HEK293 (cell line): ENCODE measurements at regions not wholly inside any gene's neighbourhood (a gene's known extent, or its start where the extent isn't known, plus 50 kb on each side); places are given as distances from the start of the nearest gene placed in this dataset.

Experiments
- CTCF ChIA-PET: fragments of 350-600 bp; formaldehyde crosslinking; extraction: SDS; loops from one replicate; lab custom pipeline; 2021; ENCODE audit warnings: antibody characterized with exemption; lab: Yijun Ruan, JAX
- POLR2A ChIA-PET: fragments of 300-600 bp; formaldehyde crosslinking; extraction: SDS; loops from one replicate; lab custom pipeline; 2020; ENCODE audit warnings: antibody characterized with exemption, inconsistent platforms; lab: Yijun Ruan, JAX
- H3K27ac ChIP-seq: fragments of 200-500 bp; sonication (Bioruptor generic); 2 replicates; pipeline ENCODE4 v1.5.1; 2014; ENCODE audit warnings: low read depth, low read length, control low read depth, inconsistent platforms; ENCODE audit errors: extremely low read depth
- H3K36me3 ChIP-seq, 2 experiments: fragments of 200-500 bp in 1 of 2; sonication (Bioruptor generic) in 1 of 2; 1 replicate in 1 of 2; 2 replicates in 1 of 2; pipeline ENCODE4 v1.5.1; 2014 to 2017; ENCODE audit warnings: inconsistent platforms in 2 of 2, low read length in 2 of 2; ENCODE audit not compliant: control insufficient read depth in 2 of 2, insufficient read depth in 1 of 2
- H3K4me1 ChIP-seq: fragments of 200-500 bp; sonication (Bioruptor generic); 2 replicates; pipeline ENCODE4 v1.5.1; 2014; ENCODE audit warnings: mild to moderate bottlenecking, low read length, inconsistent platforms; ENCODE audit not compliant: control insufficient read depth, insufficient read depth
- H3K4me3 ChIP-seq: 2 replicates; pipeline ENCODE4 v1.5.1; 2011; ENCODE audit warnings: low read depth, mild to moderate bottlenecking, control low read depth, low read length, moderate library complexity
- H3K9me3 ChIP-seq: fragments of 200-500 bp; sonication (Bioruptor generic); 2 replicates; pipeline ENCODE4 v1.5.1; 2014; ENCODE audit warnings: low read depth, low read length, inconsistent platforms; ENCODE audit not compliant: control insufficient read depth, insufficient read depth
- BCL6B ChIP-seq: fragments of 450-650 bp; formaldehyde crosslinking; IDR thresholded peaks from 2 replicates; pipeline ENCODE4 v1.5.1; 2017; ENCODE audit warnings: missing biosample characterization, missing genetic modification characterization
- EGR2 ChIP-seq: fragments of 450-650 bp; formaldehyde crosslinking; IDR thresholded peaks from 2 replicates; pipeline ENCODE4 v1.5.1; 2016; ENCODE audit warnings: low read depth, missing biosample characterization, missing genetic modification characterization
- GLI4 ChIP-seq: fragments of 450-650 bp; formaldehyde crosslinking; IDR thresholded peaks from 2 replicates; pipeline ENCODE4 v1.5.1; 2016; ENCODE audit warnings: missing biosample characterization, missing genetic modification characterization
- MYNN ChIP-seq: fragments of 450-650 bp; formaldehyde crosslinking; IDR thresholded peaks from 2 replicates; pipeline ENCODE4 v1.5.1; 2016; ENCODE audit warnings: missing biosample characterization, missing genetic modification characterization, borderline replicate concordance
- PBX3 ChIP-seq: sonication (generic); formaldehyde crosslinking; IDR thresholded peaks from 2 replicates; pipeline ENCODE4 v1.8.1; 2022; ENCODE audit warnings: mild to moderate bottlenecking, moderate library complexity, missing genetic modification reagents
- PRDM1 ChIP-seq: fragments of 450-650 bp; formaldehyde crosslinking; IDR thresholded peaks from 2 replicates; pipeline ENCODE4; 2016; ENCODE audit warnings: missing biosample characterization, missing genetic modification characterization
- RBAK ChIP-seq: fragments of 450-650 bp; formaldehyde crosslinking; IDR thresholded peaks from 2 replicates; pipeline ENCODE4 v1.5.1; 2016; ENCODE audit warnings: missing biosample characterization, missing genetic modification characterization
- SP3 ChIP-seq: fragments of 450-650 bp; formaldehyde crosslinking; IDR thresholded peaks from 2 replicates; pipeline ENCODE4 v1.5.1; 2016; ENCODE audit warnings: missing biosample characterization, missing genetic modification characterization
- TCF7L2 ChIP-seq: IDR thresholded peaks from 2 replicates; pipeline ENCODE4 v1.6.1; 2011; ENCODE audit warnings: low read depth, mild to moderate bottlenecking, inconsistent platforms, low read length, moderate library complexity, borderline replicate concordance
- YY1 ChIP-seq: fragments of 450-650 bp; formaldehyde crosslinking; IDR thresholded peaks from 2 replicates; pipeline ENCODE4 v1.5.1; 2018; ENCODE audit warnings: missing biosample characterization, missing genetic modification characterization
- ZBTB8A ChIP-seq: fragments of 450-650 bp; formaldehyde crosslinking; IDR thresholded peaks from 2 replicates; pipeline ENCODE4 v1.5.1; 2016; ENCODE audit warnings: missing biosample characterization, missing genetic modification characterization
- ZFP3 ChIP-seq: fragments of 450-650 bp; formaldehyde crosslinking; IDR thresholded peaks from 2 replicates; pipeline ENCODE4 v1.5.1; 2016; ENCODE audit warnings: low read depth, missing biosample characterization, missing genetic modification characterization
- ZNF223 ChIP-seq: fragments of 450-650 bp; formaldehyde crosslinking; IDR thresholded peaks from 2 replicates; pipeline ENCODE4 v1.5.1; 2016; ENCODE audit warnings: missing biosample characterization, missing genetic modification characterization
- ZNF23 ChIP-seq: fragments of 450-650 bp; formaldehyde crosslinking; IDR thresholded peaks from 2 replicates; pipeline ENCODE4 v1.5.1; 2016; ENCODE audit warnings: missing biosample characterization, missing genetic modification characterization, borderline replicate concordance
- ZNF274 ChIP-seq, 2 experiments: fragments of 200-500 bp in 1 of 2; fragments of 450-650 bp in 1 of 2; sonication (Bioruptor generic) in 1 of 2; formaldehyde crosslinking in 1 of 2; IDR thresholded peaks; 2 replicates each; pipeline versions ENCODE4 v1.5.1 to v1.6.1; 2014 to 2016; ENCODE audit warnings: borderline replicate concordance in 1 of 2, inconsistent platforms in 1 of 2, low read length in 1 of 2, missing biosample characterization in 1 of 2, missing genetic modification characterization in 1 of 2
- ZNF416 ChIP-seq: fragments of 450-650 bp; formaldehyde crosslinking; IDR thresholded peaks from 2 replicates; pipeline ENCODE4 v1.5.1; 2016; ENCODE audit warnings: missing biosample characterization, missing genetic modification characterization
- ZNF501 ChIP-seq: fragments of 450-650 bp; formaldehyde crosslinking; IDR thresholded peaks from 2 replicates; pipeline ENCODE4 v1.5.1; 2016; ENCODE audit warnings: missing biosample characterization, missing genetic modification characterization
- ZNF76 ChIP-seq: fragments of 450-650 bp; formaldehyde crosslinking; IDR thresholded peaks from 2 replicates; pipeline ENCODE4; 2016; ENCODE audit warnings: low read depth, missing biosample characterization, missing genetic modification characterization, borderline replicate concordance
- ZNF791 ChIP-seq: fragments of 450-650 bp; formaldehyde crosslinking; IDR thresholded peaks from 2 replicates; pipeline ENCODE4 v1.5.1; 2016; ENCODE audit warnings: missing biosample characterization, missing genetic modification characterization
- TF ChIP-seq, protein P1 (sequence below): fragments of 450-650 bp; formaldehyde crosslinking; IDR thresholded peaks from 2 replicates; pipeline ENCODE4 v1.5.1; 2016; ENCODE audit warnings: missing biosample characterization, missing genetic modification characterization, borderline replicate concordance
- TF ChIP-seq, protein P2 (sequence below): fragments of 450-650 bp; formaldehyde crosslinking; IDR thresholded peaks from 2 replicates; pipeline ENCODE4 v1.5.1; 2016; ENCODE audit warnings: missing biosample characterization, missing genetic modification characterization
- TF ChIP-seq, protein P3 (sequence below): fragments of 450-650 bp; formaldehyde crosslinking; IDR thresholded peaks from 2 replicates; pipeline ENCODE4 v1.5.1; 2016; ENCODE audit warnings: missing biosample characterization, missing genetic modification characterization
- TF ChIP-seq, protein P4 (sequence below): fragments of 450-650 bp; formaldehyde crosslinking; IDR thresholded peaks from 2 replicates; pipeline ENCODE4 v1.5.1; 2016; ENCODE audit warnings: missing biosample characterization, missing genetic modification characterization
- TF ChIP-seq, protein P5 (sequence below): fragments of 450-650 bp; formaldehyde crosslinking; IDR thresholded peaks from 2 replicates; pipeline ENCODE4 v1.5.1; 2017; ENCODE audit warnings: missing biosample characterization, missing genetic modification characterization

DNA sequence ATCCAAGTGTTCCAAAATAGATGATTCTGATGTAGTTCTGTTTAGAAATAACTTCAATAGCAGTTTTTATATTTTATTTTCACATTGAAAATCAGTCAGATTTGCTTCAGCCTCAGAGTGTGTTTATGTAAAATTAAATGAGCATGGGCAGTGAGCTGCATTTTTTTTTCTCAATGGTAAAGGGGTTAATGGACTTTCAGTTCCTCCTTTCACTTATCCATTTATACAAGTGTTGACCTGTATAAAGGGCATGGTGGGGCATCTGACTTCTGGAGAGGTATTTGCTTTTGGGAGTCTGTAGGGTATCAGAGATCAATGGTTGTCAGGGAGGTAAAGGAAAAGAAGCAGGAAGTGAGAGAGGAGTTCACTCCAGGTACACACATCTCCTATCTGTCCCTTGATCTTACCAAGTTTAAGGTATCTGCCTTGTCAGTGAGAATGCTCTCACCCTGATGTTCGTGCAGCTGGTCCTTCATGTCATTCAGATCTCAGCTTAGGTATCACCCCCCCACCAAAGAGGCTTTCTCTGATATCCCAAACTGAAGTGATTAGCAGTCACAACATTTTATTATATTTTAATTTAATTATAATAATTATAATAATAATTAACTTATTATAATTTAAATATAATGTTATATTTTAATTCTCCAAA lies 181.6 kb upstream of the LMNTD1 start:
- Histone ChIP-seq H3K4me1 (no peaks in the 10 kb centered on the region), H3K36me3 (no peaks in the 10 kb centered on the region), H3K4me3 (no peak overlapping the region), H3K9me3 (no peaks in the 10 kb centered on the region), H3K27ac (no peak overlapping the region)
- CTCF ChIA-PET = no interaction called here
- TF ChIP-seq, protein P1, sequence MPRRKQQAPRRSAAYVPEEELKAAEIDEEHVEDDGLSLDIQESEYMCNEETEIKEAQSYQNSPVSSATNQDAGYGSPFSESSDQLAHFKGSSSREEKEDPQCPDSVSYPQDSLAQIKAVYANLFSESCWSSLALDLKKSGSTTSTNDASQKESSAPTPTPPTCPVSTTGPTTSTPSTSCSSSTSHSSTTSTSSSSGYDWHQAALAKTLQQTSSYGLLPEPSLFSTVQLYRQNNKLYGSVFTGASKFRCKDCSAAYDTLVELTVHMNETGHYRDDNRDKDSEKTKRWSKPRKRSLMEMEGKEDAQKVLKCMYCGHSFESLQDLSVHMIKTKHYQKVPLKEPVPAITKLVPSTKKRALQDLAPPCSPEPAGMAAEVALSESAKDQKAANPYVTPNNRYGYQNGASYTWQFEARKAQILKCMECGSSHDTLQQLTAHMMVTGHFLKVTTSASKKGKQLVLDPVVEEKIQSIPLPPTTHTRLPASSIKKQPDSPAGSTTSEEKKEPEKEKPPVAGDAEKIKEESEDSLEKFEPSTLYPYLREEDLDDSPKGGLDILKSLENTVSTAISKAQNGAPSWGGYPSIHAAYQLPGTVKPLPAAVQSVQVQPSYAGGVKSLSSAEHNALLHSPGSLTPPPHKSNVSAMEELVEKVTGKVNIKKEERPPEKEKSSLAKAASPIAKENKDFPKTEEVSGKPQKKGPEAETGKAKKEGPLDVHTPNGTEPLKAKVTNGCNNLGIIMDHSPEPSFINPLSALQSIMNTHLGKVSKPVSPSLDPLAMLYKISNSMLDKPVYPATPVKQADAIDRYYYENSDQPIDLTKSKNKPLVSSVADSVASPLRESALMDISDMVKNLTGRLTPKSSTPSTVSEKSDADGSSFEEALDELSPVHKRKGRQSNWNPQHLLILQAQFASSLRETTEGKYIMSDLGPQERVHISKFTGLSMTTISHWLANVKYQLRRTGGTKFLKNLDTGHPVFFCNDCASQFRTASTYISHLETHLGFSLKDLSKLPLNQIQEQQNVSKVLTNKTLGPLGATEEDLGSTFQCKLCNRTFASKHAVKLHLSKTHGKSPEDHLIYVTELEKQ (tag by site-specific recombination) = no peak
- TF ChIP-seq RBAK (tag by site-specific recombination) (no peak), PBX3 (CRISPR knock-in tag) (no peak), MYNN (tag by site-specific recombination) (no peak), ZNF791 (no peak), EGR2 (no peak), ZNF416 (tag by site-specific recombination) (no peak), ZNF76 (tag by site-specific recombination) (no peak), SP3 (tag by site-specific recombination) (no peak), GLI4 (no peak), ZNF23 (tag by site-specific recombination) (no peak)
- TF ChIP-seq, protein P2, sequence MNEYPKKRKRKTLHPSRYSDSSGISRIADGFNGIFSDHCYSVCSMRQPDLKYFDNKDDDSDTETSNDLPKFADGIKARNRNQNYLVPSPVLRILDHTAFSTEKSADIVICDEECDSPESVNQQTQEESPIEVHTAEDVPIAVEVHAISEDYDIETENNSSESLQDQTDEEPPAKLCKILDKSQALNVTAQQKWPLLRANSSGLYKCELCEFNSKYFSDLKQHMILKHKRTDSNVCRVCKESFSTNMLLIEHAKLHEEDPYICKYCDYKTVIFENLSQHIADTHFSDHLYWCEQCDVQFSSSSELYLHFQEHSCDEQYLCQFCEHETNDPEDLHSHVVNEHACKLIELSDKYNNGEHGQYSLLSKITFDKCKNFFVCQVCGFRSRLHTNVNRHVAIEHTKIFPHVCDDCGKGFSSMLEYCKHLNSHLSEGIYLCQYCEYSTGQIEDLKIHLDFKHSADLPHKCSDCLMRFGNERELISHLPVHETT (tag by site-specific recombination) = no peak
- POLR2A ChIA-PET = no interaction called here

DNA sequence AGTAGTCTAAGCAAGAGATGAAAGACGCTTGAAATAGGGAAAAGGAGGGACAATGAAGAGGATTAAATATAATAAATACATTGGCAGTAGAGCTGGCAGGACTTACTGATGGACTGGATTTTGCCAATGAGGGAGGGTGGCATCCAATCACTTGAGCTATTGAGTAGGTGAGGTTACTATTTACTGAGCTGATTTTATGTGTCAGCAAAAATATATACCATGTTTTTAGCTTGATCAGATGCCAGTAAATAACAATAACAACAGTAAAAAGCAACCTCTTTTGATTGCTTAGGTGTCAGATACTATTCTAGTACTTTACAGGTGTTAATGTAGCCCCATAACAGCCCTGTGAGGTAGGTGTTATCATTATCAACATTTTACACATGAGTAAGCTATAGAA lies 187.5 kb upstream of the LMNTD1 start:
- no peaks in the 10 kb centered on the region for H3K9me3 ChIP-seq
- H3K4me1 ChIP-seq = no peaks in the 10 kb centered on the region
- ChIA-PET POLR2A (no interaction called here), CTCF (interaction anchor here (0.7 kb wide), 1 partner anchor 304 kb away, joined by 3 read pairs; no protein-coding TSS in a partner anchor)
- no peak overlapping the region for H3K27ac ChIP-seq
- no peak overlapping the region for H3K4me3 ChIP-seq
- H3K36me3 ChIP-seq = no peaks in the 10 kb centered on the region
- no peak for TF ChIP-seq YY1 (tag by site-specific recombination)
- no peak for TF ChIP-seq BCL6B (tag by site-specific recombination)
- no peak for TF ChIP-seq ZFP3
- no peak for TF ChIP-seq ZNF501 (tag by site-specific recombination)
- TF ChIP-seq, protein P3, sequence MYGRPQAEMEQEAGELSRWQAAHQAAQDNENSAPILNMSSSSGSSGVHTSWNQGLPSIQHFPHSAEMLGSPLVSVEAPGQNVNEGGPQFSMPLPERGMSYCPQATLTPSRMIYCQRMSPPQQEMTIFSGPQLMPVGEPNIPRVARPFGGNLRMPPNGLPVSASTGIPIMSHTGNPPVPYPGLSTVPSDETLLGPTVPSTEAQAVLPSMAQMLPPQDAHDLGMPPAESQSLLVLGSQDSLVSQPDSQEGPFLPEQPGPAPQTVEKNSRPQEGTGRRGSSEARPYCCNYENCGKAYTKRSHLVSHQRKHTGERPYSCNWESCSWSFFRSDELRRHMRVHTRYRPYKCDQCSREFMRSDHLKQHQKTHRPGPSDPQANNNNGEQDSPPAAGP (tag by site-specific recombination) = no peak
- TF ChIP-seq, protein P4, sequence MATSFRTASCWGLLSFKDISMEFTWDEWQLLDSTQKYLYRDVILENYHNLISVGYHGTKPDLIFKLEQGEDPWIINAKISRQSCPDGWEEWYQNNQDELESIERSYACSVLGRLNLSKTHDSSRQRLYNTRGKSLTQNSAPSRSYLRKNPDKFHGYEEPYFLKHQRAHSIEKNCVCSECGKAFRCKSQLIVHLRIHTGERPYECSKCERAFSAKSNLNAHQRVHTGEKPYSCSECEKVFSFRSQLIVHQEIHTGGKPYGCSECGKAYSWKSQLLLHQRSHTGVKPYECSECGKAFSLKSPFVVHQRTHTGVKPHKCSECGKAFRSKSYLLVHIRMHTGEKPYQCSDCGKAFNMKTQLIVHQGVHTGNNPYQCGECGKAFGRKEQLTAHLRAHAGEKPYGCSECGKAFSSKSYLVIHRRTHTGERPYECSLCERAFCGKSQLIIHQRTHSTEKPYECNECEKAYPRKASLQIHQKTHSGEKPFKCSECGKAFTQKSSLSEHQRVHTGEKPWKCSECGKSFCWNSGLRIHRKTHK (tag by site-specific recombination) = no peak
- TF ChIP-seq TCF7L2 = no peak
- TF ChIP-seq ZNF223 = no peak
- TF ChIP-seq PRDM1 = no peak
- no peak for TF ChIP-seq ZBTB8A (tag by site-specific recombination)
- TF ChIP-seq, protein P5, sequence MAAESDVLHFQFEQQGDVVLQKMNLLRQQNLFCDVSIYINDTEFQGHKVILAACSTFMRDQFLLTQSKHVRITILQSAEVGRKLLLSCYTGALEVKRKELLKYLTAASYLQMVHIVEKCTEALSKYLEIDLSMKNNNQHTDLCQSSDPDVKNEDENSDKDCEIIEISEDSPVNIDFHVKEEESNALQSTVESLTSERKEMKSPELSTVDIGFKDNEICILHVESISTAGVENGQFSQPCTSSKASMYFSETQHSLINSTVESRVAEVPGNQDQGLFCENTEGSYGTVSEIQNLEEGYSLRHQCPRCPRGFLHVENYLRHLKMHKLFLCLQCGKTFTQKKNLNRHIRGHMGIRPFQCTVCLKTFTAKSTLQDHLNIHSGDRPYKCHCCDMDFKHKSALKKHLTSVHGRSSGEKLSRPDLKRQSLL (tag by site-specific recombination) = no peak
- TF ChIP-seq ZNF274 (IDR thresholded peaks at IDR 0.05; ENCODE audit: low read length) = no peak
- TF ChIP-seq ZNF274 (tag by site-specific recombination; IDR thresholded peaks at IDR 0.05; ENCODE audit: borderline replicate concordance) = no peak
